Stomach (tissue), 4 donors: ENCODE measurements at regions not wholly inside any gene's neighbourhood (a gene's known extent, or its start where the extent isn't known, plus 50 kb on each side); places are given as distances from the start of the nearest gene placed in this dataset.

Experiments
- CTCF ChIP-seq, 7 experiments: fragments of 450-650 bp in 4 of 7; fragments of 200-600 bp in 3 of 7; sonication (generic) in 3 of 7; IDR thresholded peaks; one replicate each; pipeline ENCODE4 v1.5.1; 2016 to 2019; ENCODE audit warnings: antibody characterized with exemption in 7 of 7, control low read depth in 2 of 7, mild to moderate bottlenecking in 1 of 7
- EP300 ChIP-seq: sonication (generic); formaldehyde crosslinking; IDR thresholded peaks from one replicate; pipeline ENCODE4 v1.6.1; 2017; ENCODE audit warnings: antibody characterized with exemption
- POLR2A ChIP-seq, 4 donors: fragments of 450-650 bp; IDR thresholded peaks; one replicate each; pipeline ENCODE4 v1.6.1; 2016; ENCODE audit warnings: antibody characterized with exemption in 4 of 4, control low read depth in 2 of 4, mild to moderate bottlenecking in 1 of 4, moderate library complexity in 1 of 4
- POLR2AphosphoS5 ChIP-seq, 3 donors: sonication (generic); formaldehyde crosslinking; IDR thresholded peaks; one replicate each; pipeline ENCODE4 v1.6.1; 2016; ENCODE audit warnings: antibody characterized with exemption in 3 of 3

- TF ChIP-seq CTCF (IDR thresholded peaks at IDR 0.05) (no peak), EP300 (no peak), POLR2AphosphoS5 (IDR thresholded peaks at IDR 0.05) (no peak), POLR2A (IDR thresholded peaks at IDR 0.05) (no peak)
These were observed 214.1 kb downstream of the HS3ST3B1 start for GRCh38 chr17:14514973-14515372.
